Stimulated activated CD4-positive, alpha-beta T cell treated with anti-CD3 and anti-CD28 coated beads, Interleukin-2, amount 100 ng/mL, for 48 hours (primary cell): ENCODE measurements at regions not wholly inside any gene's neighbourhood (a gene's known extent, or its start where the extent isn't known, plus 50 kb on each side); places are given as distances from the start of the nearest gene placed in this dataset.

Source experiments
- DNase-seq, 2 donors: peaks; one replicate each; pipeline ENCODE4 v3.0.0-alpha.2; 2020

GRCh38 chr1:43065191-43065590, 106.5 kb upstream of the SLC2A1 start:
- DNase-seq, result no peak

- no peak for DNase-seq
Observed at GRCh38 chr1:43063394-43064219, 104.9 kb upstream of the SLC2A1 start.

GRCh38 chr1:43062527-43063095, 103.9 kb upstream of the SLC2A1 start:
- no peak for DNase-seq

GRCh38 chr1:43061757-43062156, 103.1 kb upstream of the SLC2A1 start:
- DNase-seq, result no peak

GRCh38 chr1:43059640-43060574, 101.2 kb upstream of the SLC2A1 start:
- no peak for DNase-seq

- peak; percentile 26 to 32 for DNase-seq
Observed at GRCh38 chr1:43058545-43059360, 100.1 kb upstream of the SLC2A1 start.

- DNase-seq, result no peak
Observed at GRCh38 chr1:43058056-43058455, 99.4 kb upstream of the SLC2A1 start.

- DNase-seq, result no peak
Observed at GRCh38 chr1:43057567-43057966, 98.9 kb upstream of the SLC2A1 start.

- no peak for DNase-seq
Observed at GRCh38 chr1:43056981-43057391, 98.3 kb upstream of the SLC2A1 start.

GRCh38 chr1:43056460-43056859, 97.8 kb upstream of the SLC2A1 start:
- DNase-seq, result no peak

- no peak for DNase-seq
Observed at GRCh38 chr1:43054961-43055360, 96.3 kb upstream of the SLC2A1 start.

GRCh38 chr1:43052786-43053439, 94.2 kb upstream of the SLC2A1 start:
- DNase-seq, result no peak

- DNase-seq, result no peak
Observed at GRCh38 chr1:43052322-43052721, 93.7 kb upstream of the SLC2A1 start.

GRCh38 chr1:43049481-43049880, 90.8 kb upstream of the SLC2A1 start:
- DNase-seq, result no peak

- DNase-seq, result no peak
Observed at GRCh38 chr1:43048601-43049011, 89.9 kb upstream of the SLC2A1 start.

- DNase-seq, result no peak
Observed at GRCh38 chr1:43047135-43047534, 88.5 kb upstream of the SLC2A1 start.

- DNase-seq, result no peak
Observed at GRCh38 chr1:43044572-43045361, 86.1 kb upstream of the SLC2A1 start.

GRCh38 chr1:43043695-43044094, 85.0 kb upstream of the SLC2A1 start:
- DNase-seq, result no peak

GRCh38 chr1:43042773-43043457, 84.2 kb upstream of the SLC2A1 start:
- DNase-seq, result no peak

- no peak for DNase-seq
Observed at GRCh38 chr1:43042127-43042526, 83.5 kb upstream of the SLC2A1 start.

- no peak for DNase-seq
Observed at GRCh38 chr1:43041591-43041990, 82.9 kb upstream of the SLC2A1 start.
